ENCODE measurements at regions not wholly inside any gene's neighbourhood (a gene's known extent, or its start where the extent isn't known, plus 50 kb on each side); places are given as distances from the start of the nearest gene placed in this dataset.

DNA sequence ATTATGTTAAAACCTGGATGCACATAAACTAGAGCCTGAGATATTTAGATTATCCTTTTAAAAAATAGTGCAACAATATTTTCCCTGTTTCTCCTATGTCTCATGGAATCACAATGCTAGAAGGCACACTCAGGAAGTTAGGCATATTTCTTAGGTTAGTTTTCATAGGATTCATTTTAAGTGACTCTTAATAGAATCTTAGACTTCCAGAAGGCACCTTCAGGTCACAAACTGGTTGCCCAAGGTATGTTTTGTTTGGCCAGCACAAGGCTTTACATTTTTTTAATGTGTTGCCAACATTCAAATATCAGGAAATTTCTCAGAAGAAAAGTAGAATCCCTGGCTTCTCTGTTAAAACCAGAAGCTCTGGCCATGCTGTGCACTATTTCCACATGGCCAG is 129.3 kb downstream of the LNPK start:
- no peak overlapping the region for H3K4me3 Mint-ChIP-seq
- no peak overlapping the region for H3K27ac Mint-ChIP-seq
- H3K36me3 Mint-ChIP-seq (ENCODE audit: insufficient read depth in 2 of 2): no peaks in the 10 kb centered on the region
- H3K9me3 Mint-ChIP-seq: no peaks in the 10 kb centered on the region
- H3K27me3 Mint-ChIP-seq (ENCODE audit: low read depth): peaks cover 41% of the 10 kb centered on the region
- no peak for DNase-seq
- no peak for ATAC-seq (replicated peaks in 1 of 2)
- H3K4me1 Mint-ChIP-seq (ENCODE audit: low read depth): no peaks in the 10 kb centered on the region

DNA sequence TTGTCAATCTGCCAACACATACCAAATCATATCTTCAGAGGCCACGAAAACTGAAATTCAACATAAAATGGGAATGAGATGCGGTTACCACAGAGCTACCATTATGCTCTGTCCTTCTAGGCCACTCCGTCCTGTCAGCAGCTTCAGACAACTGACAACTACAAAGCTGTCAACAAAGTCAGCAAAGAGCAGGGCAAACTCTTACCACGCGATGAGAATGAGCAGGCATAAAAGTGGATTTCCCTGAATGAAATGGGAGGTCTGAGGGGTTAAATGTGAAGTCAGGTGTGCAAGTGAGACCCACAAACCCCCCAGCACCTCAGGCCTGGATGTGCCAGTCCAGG is 130.1 kb downstream of the LNPK start:
- no peaks in the 10 kb centered on the region for H3K36me3 Mint-ChIP-seq (ENCODE audit: insufficient read depth in 2 of 2)
- ATAC-seq (replicated peaks in 1 of 2) (no peak), DNase-seq (no peak)
- H3K4me3 Mint-ChIP-seq: no peak overlapping the region
- no peaks in the 10 kb centered on the region for H3K9me3 Mint-ChIP-seq
- no peaks in the 10 kb centered on the region for H3K4me1 Mint-ChIP-seq (ENCODE audit: low read depth)
- no peak overlapping the region for H3K27ac Mint-ChIP-seq
- peaks cover 33% of the 10 kb centered on the region for H3K27me3 Mint-ChIP-seq (ENCODE audit: low read depth)

DNA sequence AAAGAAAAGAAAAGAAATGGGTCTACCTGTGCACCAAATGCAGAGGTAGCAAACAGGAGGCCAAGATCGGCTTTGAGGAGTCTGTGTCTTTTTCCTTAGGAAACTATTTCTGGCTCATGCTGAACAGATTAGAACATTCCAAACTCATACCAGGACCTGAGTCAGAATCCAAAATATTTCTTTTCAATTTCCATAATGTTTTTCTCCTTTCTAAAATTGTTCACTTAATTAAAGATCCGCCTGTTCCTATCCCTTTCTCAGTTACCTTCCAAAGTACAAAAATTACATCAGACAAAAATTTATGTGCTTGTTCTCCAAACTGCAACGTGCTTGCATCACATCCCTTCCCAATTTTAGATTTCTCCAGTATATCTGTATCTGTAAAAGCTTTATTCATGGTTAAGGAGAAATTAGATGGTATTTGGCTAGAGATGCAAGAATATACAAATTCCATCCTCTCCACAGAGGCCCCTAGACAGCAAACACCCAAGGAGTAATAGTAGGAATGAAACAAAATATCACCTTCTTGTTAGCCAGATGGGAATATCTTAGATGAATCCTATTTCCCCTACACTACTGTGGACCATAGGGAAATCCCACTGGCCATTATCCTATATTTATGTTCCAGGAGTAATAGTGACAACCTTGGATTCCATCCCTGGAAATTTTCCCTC is 130.6 kb downstream of the LNPK start:
- Mint-ChIP-seq H3K9me3 (no peaks in the 10 kb centered on the region), H3K27me3 (ENCODE audit: low read depth) (peaks cover 28% of the 10 kb centered on the region), H3K4me3 (no peak overlapping the region), H3K4me1 (ENCODE audit: low read depth) (no peaks in the 10 kb centered on the region), H3K27ac (no peak overlapping the region), H3K36me3 (ENCODE audit: insufficient read depth in 2 of 2) (no peaks in the 10 kb centered on the region)
- ATAC-seq (replicated peaks in 1 of 2) (no peak), DNase-seq (no peak)

DNA sequence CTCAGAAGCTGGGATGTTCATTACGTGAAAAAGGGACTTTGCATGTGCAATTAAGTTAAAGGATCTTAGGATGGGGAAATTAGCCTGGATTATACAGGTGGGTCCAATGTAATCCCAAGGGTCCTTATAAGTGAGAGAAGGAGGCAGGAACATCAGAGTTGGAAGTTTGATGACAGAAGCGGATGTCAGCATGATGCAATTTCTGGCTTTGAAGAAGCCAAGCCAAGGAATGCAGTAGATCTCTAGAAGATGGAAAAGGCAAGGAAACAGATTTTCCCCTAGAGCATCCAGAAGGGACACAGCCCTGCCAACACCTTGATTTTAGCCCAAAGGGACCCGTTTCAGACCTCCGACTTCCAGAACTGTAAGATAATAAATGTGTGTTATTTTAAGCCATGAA is 136.4 kb downstream of the LNPK start:
- Mint-ChIP-seq H3K27me3 (ENCODE audit: low read depth) (peaks cover 32% of the 10 kb centered on the region), H3K27ac (no peak overlapping the region), H3K4me1 (ENCODE audit: low read depth) (no peaks in the 10 kb centered on the region), H3K36me3 (ENCODE audit: insufficient read depth in 2 of 2) (no peaks in the 10 kb centered on the region), H3K9me3 (no peaks in the 10 kb centered on the region), H3K4me3 (no peak overlapping the region)
- DNase-seq: no peak
- ATAC-seq (replicated peaks in 1 of 2): no peak

DNA sequence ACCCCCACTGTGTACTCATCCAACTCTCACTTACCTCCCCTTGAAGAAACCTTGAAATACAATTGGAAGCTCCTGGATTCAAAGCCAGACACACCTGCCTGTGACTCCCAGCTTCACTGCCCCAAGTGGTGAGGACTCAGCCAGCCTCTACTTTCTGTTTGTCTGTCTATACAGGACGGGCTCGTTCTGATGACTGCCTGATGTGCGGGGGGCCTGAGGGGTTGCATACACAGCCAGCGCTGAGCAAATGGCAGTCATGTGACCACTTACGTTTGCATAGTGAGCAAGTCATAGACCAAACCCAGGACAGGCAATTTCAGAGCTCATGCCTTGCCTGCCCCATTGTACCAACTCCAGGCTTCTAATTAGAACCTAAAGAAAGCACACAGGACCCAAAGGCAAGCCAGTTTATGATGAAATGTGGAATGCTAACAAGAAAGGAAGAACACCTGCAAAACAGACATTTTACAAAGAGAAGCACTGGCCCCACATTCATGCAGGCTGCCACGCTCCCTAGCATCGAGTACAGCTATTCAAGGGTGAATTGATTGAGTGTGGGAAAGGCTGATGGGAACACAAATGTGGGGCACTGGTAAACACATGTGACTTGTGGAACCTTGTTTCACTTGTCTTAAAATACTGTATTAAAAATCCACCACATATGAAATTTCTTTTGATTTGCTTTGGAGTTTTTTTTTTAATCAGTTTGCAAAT is 137.8 kb downstream of the LNPK start:
- H3K4me1 Mint-ChIP-seq (ENCODE audit: low read depth): no peaks in the 10 kb centered on the region
- H3K9me3 Mint-ChIP-seq: no peaks in the 10 kb centered on the region
- no peak for ATAC-seq (replicated peaks in 1 of 2)
- no peaks in the 10 kb centered on the region for H3K36me3 Mint-ChIP-seq (ENCODE audit: insufficient read depth in 2 of 2)
- peaks cover 27% of the 10 kb centered on the region for H3K27me3 Mint-ChIP-seq (ENCODE audit: low read depth)
- no peak overlapping the region for H3K4me3 Mint-ChIP-seq
- H3K27ac Mint-ChIP-seq: no peak overlapping the region
- DNase-seq: no peak

DNA sequence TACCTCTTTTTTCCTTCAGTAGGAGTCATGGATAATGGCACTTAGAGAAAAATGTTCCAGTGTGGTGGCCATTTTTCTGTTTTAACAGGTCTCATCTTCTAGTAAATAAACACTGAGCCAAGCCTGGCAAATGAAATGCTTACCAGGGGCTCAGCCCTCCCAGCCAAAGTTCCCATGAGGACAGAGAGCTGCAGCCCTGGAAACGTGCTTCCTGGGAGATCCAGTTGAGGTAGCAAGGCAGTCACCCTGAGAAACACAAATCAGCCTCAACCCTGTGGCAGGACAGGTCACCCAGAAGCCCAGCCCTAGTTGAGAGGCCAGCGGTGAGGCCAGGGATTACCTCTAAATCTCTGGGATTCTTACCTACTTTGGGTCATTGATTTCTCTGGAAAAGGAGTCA is 140.1 kb downstream of the LNPK start:
- ATAC-seq (replicated peaks in 1 of 2): no peak
- H3K27ac Mint-ChIP-seq: no peak overlapping the region
- no peak for DNase-seq
- no peaks in the 10 kb centered on the region for H3K4me1 Mint-ChIP-seq (ENCODE audit: low read depth)
- H3K9me3 Mint-ChIP-seq: peaks cover 0 to 2% of the 10 kb centered on the region in 2 donors
- H3K36me3 Mint-ChIP-seq (ENCODE audit: insufficient read depth in 2 of 2): no peaks in the 10 kb centered on the region
- peaks cover 27% of the 10 kb centered on the region for H3K27me3 Mint-ChIP-seq (ENCODE audit: low read depth)
- H3K4me3 Mint-ChIP-seq: no peak overlapping the region

DNA sequence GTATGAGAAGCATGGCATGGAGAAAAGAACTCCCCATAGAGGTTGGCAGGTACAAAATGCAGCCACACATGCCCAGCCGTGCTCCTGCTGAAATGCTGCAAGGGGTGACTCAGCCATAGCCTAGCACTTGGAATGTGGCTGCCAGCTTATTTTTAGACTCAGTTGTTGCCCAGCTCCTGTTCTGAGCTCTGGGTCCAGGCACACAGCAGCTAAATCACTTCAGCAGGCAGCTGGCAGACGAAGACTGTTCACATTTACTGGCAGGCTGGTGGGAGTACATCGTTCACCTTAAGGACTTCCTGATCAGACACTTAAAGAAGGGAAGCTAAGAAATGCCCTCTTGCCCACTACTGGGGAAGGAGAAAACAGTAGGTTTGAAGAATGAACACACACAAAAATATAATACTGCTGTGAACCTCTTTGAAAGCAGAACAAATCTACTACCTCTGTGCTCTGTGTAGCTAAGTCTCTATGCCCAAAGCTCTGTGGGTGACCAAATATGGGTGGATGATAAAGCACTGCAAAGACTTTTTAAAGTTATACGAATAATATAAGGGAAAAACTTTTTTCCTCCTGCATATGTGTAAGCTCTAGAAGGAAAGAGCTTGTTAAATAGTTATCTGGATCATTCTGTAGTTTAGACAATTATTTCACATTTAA is 146.1 kb downstream of the LNPK start:
- DNase-seq (no peak), ATAC-seq (replicated peaks in 1 of 2) (no peak)
- Mint-ChIP-seq H3K36me3 (ENCODE audit: insufficient read depth in 2 of 2) (no peaks in the 10 kb centered on the region), H3K27ac (no peak overlapping the region), H3K4me1 (ENCODE audit: low read depth) (no peaks in the 10 kb centered on the region), H3K4me3 (no peak overlapping the region), H3K9me3 (peaks cover 0 to 2% of the 10 kb centered on the region in 2 donors), H3K27me3 (ENCODE audit: low read depth) (peaks cover 10% of the 10 kb centered on the region)

DNA sequence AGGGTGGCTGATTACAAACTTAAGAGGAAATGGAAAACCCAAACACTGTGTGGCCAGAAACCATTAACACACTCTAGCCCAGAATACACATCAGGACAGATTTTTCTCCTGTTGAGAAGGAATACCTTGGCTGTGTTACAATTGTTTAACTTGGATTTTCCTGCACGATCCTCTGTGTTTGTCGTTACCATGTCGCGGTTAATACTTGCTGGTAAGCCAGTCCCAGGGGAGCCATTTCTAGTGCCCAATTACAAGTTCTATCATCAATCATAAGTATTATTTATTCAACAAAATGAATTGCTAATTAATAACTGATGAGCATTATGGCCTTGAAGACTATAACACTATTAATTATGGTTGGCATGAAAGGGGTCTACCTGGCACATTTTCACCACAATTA is 146.8 kb downstream of the LNPK start:
- H3K9me3 Mint-ChIP-seq: peaks cover 0 to 2% of the 10 kb centered on the region in 2 donors
- no peak for ATAC-seq (replicated peaks in 1 of 2)
- H3K27me3 Mint-ChIP-seq (ENCODE audit: low read depth): peaks cover 13% of the 10 kb centered on the region
- H3K4me3 Mint-ChIP-seq: no peak overlapping the region
- no peaks in the 10 kb centered on the region for H3K4me1 Mint-ChIP-seq (ENCODE audit: low read depth)
- DNase-seq: no peak
- no peaks in the 10 kb centered on the region for H3K36me3 Mint-ChIP-seq (ENCODE audit: insufficient read depth in 2 of 2)
- H3K27ac Mint-ChIP-seq: no peak overlapping the region

DNA sequence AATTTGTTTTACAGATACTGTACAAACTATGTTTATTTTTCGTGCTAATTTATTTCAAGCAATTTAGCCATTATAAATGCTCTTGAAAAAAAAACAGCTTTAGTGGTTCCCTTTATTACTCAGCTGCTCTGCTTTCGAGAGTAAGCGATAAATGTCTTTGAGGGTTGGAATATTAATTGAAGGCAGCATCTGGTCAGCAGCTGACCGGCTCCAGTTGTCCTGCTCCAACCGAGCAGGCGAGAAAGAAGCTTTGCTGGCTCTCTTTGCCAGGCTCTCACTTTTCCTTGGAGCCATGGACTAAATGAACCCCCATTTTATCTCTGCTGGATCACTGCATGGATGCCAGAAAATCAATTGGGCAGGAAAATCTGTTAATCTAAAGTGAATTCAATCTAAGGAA is 147.4 kb downstream of the LNPK start:
- H3K36me3 Mint-ChIP-seq (ENCODE audit: insufficient read depth in 2 of 2): no peaks in the 10 kb centered on the region
- peaks cover 0 to 2% of the 10 kb centered on the region in 2 donors for H3K9me3 Mint-ChIP-seq
- H3K27ac Mint-ChIP-seq: no peak overlapping the region
- no peak for DNase-seq
- ATAC-seq (replicated peaks in 1 of 2): no peak
- H3K4me1 Mint-ChIP-seq (ENCODE audit: low read depth): no peaks in the 10 kb centered on the region
- peaks cover 13% of the 10 kb centered on the region for H3K27me3 Mint-ChIP-seq (ENCODE audit: low read depth)
- no peak overlapping the region for H3K4me3 Mint-ChIP-seq

DNA sequence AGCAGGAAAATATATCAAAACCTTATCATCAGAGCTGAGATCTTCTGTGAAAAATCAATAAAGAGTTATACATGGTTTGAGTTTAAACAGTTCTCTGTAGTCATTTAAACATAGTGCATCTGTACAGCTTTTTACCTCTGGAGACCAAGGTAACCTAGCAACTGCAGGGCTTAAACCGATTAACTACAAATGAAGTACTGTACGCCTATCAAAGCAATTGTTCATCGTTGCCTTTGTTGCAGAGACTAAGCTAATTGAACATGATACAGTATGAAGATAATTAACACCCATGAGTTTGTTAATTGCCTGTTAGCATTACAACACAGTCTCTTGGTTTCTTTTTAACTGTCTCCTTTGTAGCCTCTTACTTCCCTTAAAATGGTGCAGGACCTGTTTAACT is 147.9 kb downstream of the LNPK start:
- H3K4me3 Mint-ChIP-seq: no peak overlapping the region
- H3K4me1 Mint-ChIP-seq (ENCODE audit: low read depth): no peaks in the 10 kb centered on the region
- DNase-seq: no peak
- no peak for ATAC-seq (replicated peaks in 1 of 2)
- H3K36me3 Mint-ChIP-seq (ENCODE audit: insufficient read depth in 2 of 2): no peaks in the 10 kb centered on the region
- peaks cover 0 to 2% of the 10 kb centered on the region in 2 donors for H3K9me3 Mint-ChIP-seq
- H3K27ac Mint-ChIP-seq: no peak overlapping the region
- peaks cover 13% of the 10 kb centered on the region for H3K27me3 Mint-ChIP-seq (ENCODE audit: low read depth)

DNA sequence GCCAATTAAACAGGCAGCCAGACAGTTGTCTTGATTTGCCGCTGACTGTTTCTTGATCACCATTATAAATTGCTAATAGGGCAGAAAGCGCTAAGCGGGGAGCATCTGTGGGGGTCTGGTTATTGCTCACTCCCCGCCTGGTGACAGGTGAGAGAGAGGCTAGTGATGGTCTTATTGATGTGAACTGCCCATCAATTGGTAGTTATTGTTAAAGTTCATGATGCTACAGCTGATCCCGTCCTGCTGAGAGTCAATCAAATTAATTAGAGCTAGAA is 148.5 kb downstream of the LNPK start:
- H3K4me1 Mint-ChIP-seq (ENCODE audit: low read depth): no peaks in the 10 kb centered on the region
- peaks cover 13% of the 10 kb centered on the region for H3K27me3 Mint-ChIP-seq (ENCODE audit: low read depth)
- H3K27ac Mint-ChIP-seq: no peak overlapping the region
- no peak overlapping the region for H3K4me3 Mint-ChIP-seq
- ATAC-seq (replicated peaks in 1 of 2): no peak
- DNase-seq: no peak
- H3K36me3 Mint-ChIP-seq (ENCODE audit: insufficient read depth in 2 of 2): no peaks in the 10 kb centered on the region
- H3K9me3 Mint-ChIP-seq: peaks cover 0 to under 1% of the 10 kb centered on the region in 2 donors

DNA sequence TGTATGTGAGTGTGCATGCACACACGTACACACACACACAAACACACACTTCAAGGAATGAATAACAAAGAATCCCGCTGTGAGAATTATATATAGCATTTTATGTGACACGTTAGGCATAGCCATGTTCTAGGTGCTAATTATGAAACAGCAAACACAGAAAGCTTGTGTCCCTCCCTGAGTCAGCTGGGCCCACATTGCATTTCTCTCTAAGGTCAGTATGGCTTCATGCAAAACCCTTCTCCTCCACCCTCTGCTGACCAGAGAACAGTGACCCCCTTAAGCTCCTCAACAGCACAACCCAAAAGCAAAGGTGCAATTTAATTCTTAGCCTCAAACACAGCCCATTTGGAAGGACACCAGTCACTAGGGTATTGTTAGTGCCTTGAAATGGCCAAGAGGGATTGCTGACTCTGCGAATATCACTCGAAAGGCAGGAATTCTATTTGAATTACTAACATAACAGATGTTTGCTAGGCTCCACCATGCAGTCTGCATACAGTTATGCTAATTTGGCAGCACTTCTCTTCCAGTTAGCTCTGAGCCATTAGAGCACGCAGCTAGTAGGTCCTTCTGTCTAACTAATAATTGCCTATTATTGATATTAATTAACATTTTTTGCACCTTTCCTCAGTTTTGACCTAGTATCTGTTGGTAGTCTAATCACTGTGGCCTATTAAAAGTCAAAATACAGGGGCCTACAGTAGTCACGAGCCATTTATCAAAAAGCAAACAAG is 149.0 kb downstream of the LNPK start:
- no peak for ATAC-seq (replicated peaks in 1 of 2)
- no peaks in the 10 kb centered on the region for H3K4me1 Mint-ChIP-seq (ENCODE audit: low read depth)

DNA sequence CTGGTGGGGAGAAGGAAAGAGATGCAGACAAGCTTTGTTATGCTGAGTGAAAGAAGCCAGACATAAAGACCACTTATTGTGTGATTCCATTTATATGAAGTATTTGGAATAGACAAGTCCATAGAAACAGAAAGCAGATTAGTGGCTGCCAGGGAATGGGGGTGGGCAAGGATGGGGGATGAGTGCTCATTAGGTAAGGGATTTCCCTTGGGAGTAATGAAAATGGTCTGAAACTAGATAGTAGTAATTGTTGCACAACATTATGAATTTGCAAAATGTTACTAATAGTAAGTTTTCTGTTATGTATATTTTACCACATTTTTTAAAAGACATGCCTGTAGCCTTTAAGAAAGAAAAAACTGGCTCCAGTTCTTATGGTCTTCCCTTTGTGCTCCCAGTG is 154.9 kb downstream of the LNPK start:
- H3K27ac Mint-ChIP-seq: no peak overlapping the region
- H3K27me3 Mint-ChIP-seq (ENCODE audit: low read depth): peaks cover 12% of the 10 kb centered on the region
- no peaks in the 10 kb centered on the region for H3K4me1 Mint-ChIP-seq (ENCODE audit: low read depth)
- no peak overlapping the region for H3K4me3 Mint-ChIP-seq
- ATAC-seq (replicated peaks in 1 of 2): no peak
- H3K36me3 Mint-ChIP-seq (ENCODE audit: insufficient read depth in 2 of 2): no peaks in the 10 kb centered on the region
- H3K9me3 Mint-ChIP-seq: no peaks in the 10 kb centered on the region
- no peak for DNase-seq

More for the DNA sequence above, 149.0 kb downstream of the LNPK start:
- no peak overlapping the region for H3K27ac Mint-ChIP-seq
- H3K36me3 Mint-ChIP-seq (ENCODE audit: insufficient read depth in 2 of 2): no peaks in the 10 kb centered on the region
- peaks cover 13% of the 10 kb centered on the region for H3K27me3 Mint-ChIP-seq (ENCODE audit: low read depth)
- no peak for DNase-seq
- H3K4me3 Mint-ChIP-seq: no peak overlapping the region
- no peaks in the 10 kb centered on the region for H3K9me3 Mint-ChIP-seq

All from activated T-cell treated with anti-CD3 and anti-CD28 coated beads, Interleukin-2, amount 50 U/mL, for 72 hours (primary cell).